MCF 10A (cell line): ENCODE measurements at regions not wholly inside any gene's neighbourhood (a gene's known extent, or its start where the extent isn't known, plus 50 kb on each side); places are given as distances from the start of the nearest gene placed in this dataset.

Experiments used
- BruUV-seq: library from RNA; stranded (reverse); fragments of 400-500 nt; replicated peaks from 2 replicates; lab custom pipeline; 2021; lab: Mats Ljungman, UMichigan
- CTCF ChIA-PET: fragments of 300-600 bp; sonication (Branson Sonifier 250); formaldehyde crosslinking; extraction: SDS; loops from one replicate; lab custom pipeline; 2021; ENCODE audit warnings: antibody characterized with exemption, inconsistent platforms; lab: Yijun Ruan, JAX
- POLR2A ChIA-PET: fragments of 300-600, 350-650 bp; sonication (Branson Sonifier 250); formaldehyde crosslinking; extraction: SDS; loops from one replicate; lab custom pipeline; 2020; ENCODE audit warnings: antibody characterized with exemption, inconsistent platforms; lab: Yijun Ruan, JAX
- DNase-seq: peaks from one replicate; pipeline ENCODE4 v3.0.0-alpha.2; 2018; ENCODE audit not compliant: unreplicated experiment
- H3K27ac Mint-ChIP-seq: one replicate; pipeline ENCODE4 v1.8.0; 2022; ENCODE audit warnings: mild to moderate bottlenecking, low read depth, mixed read lengths; ENCODE audit not compliant: unreplicated experiment
- H3K27me3 Mint-ChIP-seq: one replicate; pipeline ENCODE4 v1.8.0; 2022; ENCODE audit warnings: mixed read lengths; ENCODE audit not compliant: insufficient read depth, unreplicated experiment
- H3K36me3 Mint-ChIP-seq: one replicate; pipeline ENCODE4 v1.8.0; 2022; ENCODE audit warnings: mild to moderate bottlenecking, moderate library complexity, mixed read lengths; ENCODE audit not compliant: insufficient read depth, unreplicated experiment
- H3K4me1 Mint-ChIP-seq: one replicate; pipeline ENCODE4 v1.8.0; 2022; ENCODE audit warnings: mixed read lengths; ENCODE audit not compliant: insufficient read depth, unreplicated experiment
- H3K4me3 Mint-ChIP-seq: one replicate; pipeline ENCODE4 v1.8.0; 2022; ENCODE audit warnings: mild to moderate bottlenecking, moderate library complexity, mixed read lengths; ENCODE audit not compliant: unreplicated experiment
- H3K9me3 Mint-ChIP-seq: one replicate; pipeline ENCODE4 v1.8.0; 2022; ENCODE audit warnings: mixed read lengths; ENCODE audit not compliant: unreplicated experiment
- CTCF ChIP-seq: fragments of 200-600 bp; IDR thresholded peaks from one replicate; pipeline ENCODE4 v1.8.0; 2022; ENCODE audit warnings: antibody characterized with exemption, mild to moderate bottlenecking; ENCODE audit not compliant: unreplicated experiment
- intact Hi-C: fragments of 100-400 bp; cut with micrococcal nuclease; formaldehyde crosslinking; loops from 2 replicates; pipeline ENCODE4 v1.14.1; 2022

DNA sequence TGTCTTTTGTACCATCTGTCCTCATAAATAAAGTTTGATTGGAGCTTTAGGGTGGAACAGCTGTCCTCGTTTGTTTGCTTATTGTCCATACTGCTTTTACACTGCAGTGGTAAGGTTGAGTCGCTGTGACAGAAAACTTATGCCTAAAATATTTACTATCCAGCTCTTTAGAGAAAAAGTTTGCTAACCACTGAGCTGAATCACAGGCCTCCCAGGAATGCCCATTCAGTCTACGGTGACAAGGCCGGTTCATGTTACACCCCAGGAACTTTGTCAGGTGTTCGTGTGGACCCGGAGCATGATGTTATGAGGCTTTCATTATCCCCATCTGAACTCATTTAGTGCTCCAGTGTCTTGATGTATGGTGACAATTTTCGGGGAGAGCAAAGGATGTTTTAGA lies 401.1 kb downstream of the SAMD5 start:
- Mint-ChIP-seq H3K27me3 (no peaks in the 10 kb centered on the region), H3K36me3 (no peaks in the 10 kb centered on the region), H3K4me1 (peaks cover 14% of the 10 kb centered on the region), H3K4me3 (no peak overlapping the region), H3K27ac (no peak overlapping the region), H3K9me3 (no peaks in the 10 kb centered on the region)
- ChIA-PET CTCF (no interaction called here), POLR2A (no interaction called here)
- BruUV-seq = no TSS peak
- no peak for TF ChIP-seq CTCF
- DNase-seq = no peak
- intact Hi-C loops = no loop called here

DNA sequence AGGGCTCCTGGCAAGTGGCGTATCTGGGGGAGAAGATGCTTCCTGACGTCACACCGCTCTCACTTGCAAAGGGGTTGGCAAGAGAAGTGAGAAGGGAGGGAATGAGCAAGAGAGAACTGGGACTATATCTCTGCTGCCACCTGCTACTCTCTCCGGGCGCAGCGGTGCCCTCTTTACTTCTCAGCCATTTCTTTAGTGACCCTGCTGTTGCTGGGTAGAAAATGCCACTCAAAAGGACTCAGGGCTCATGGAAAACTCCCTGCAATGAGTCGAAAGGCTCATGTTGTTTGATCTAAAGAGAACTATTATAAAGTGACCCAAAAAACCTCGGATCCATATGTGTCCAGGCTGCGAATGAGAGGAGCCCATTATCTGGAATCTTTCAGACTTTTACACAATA lies 401.8 kb downstream of the SAMD5 start:
- H3K27me3 Mint-ChIP-seq = no peaks in the 10 kb centered on the region
- no peak for TF ChIP-seq CTCF
- POLR2A ChIA-PET = no interaction called here
- no peak overlapping the region for H3K4me3 Mint-ChIP-seq
- H3K9me3 Mint-ChIP-seq = no peaks in the 10 kb centered on the region
- H3K36me3 Mint-ChIP-seq = no peaks in the 10 kb centered on the region
- CTCF ChIA-PET = no interaction called here
- peaks cover 14% of the 10 kb centered on the region for H3K4me1 Mint-ChIP-seq
- H3K27ac Mint-ChIP-seq = no peak overlapping the region
- BruUV-seq = no TSS peak
- intact Hi-C loops = no loop called here
- DNase-seq = no peak

- Mint-ChIP-seq H3K4me3 (no peak overlapping the region), H3K36me3 (no peaks in the 10 kb centered on the region), H3K27ac (no peak overlapping the region), H3K4me1 (peaks cover 13% of the 10 kb centered on the region), H3K9me3 (no peaks in the 10 kb centered on the region), H3K27me3 (no peaks in the 10 kb centered on the region)
- no peak for TF ChIP-seq CTCF
- intact Hi-C loops = no loop called here
- no peak for DNase-seq
- ChIA-PET POLR2A (no interaction called here), CTCF (interaction anchor here (0.6 to 1.0 kb wide), 2 partner anchors 404 to 558 kb away, joined by 3 read pairs; no protein-coding TSS in a partner anchor)
- no TSS peak for BruUV-seq
Measured at GRCh38 chr6:147911057-147911456, 402.6 kb downstream of the SAMD5 start.

DNA sequence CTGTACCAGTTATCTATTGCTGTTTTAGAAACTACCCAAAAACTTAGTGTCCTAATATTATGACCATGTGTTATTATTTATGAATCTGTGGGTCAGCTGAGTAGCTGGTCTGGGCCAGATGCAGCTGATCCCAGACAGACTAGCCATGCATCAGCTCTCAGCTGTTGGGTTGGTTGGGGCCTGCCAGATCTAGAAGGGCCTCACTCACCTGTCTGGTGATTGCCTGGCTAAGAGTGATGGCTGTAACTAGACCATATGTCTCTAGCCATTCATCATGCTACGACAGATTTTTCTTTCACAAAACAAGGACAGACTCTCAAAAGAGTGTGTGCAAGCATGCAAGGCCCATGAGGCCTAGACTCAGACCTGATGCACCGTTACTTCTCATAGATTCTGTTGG lies 403.2 kb downstream of the SAMD5 start:
- BruUV-seq = no TSS peak
- no peak for DNase-seq
- H3K4me1 Mint-ChIP-seq = peaks cover 7% of the 10 kb centered on the region
- H3K36me3 Mint-ChIP-seq = no peaks in the 10 kb centered on the region
- intact Hi-C loops = no loop called here
- ChIA-PET CTCF (interaction anchor here (0.6 to 1.0 kb wide), 2 partner anchors 404 to 558 kb away, joined by 3 read pairs; no protein-coding TSS in a partner anchor), POLR2A (no interaction called here)
- no peaks in the 10 kb centered on the region for H3K27me3 Mint-ChIP-seq
- TF ChIP-seq CTCF = no peak
- H3K4me3 Mint-ChIP-seq = no peak overlapping the region
- H3K9me3 Mint-ChIP-seq = no peaks in the 10 kb centered on the region
- H3K27ac Mint-ChIP-seq = no peak overlapping the region
